Panc1 (cell line): ENCODE measurements at regions not wholly inside any gene's neighbourhood (a gene's known extent, or its start where the extent isn't known, plus 50 kb on each side); places are given as distances from the start of the nearest gene placed in this dataset.

Experiments used
- ATAC-seq: fragments of 200-7000 bp; cut with Tn5 transposase; 2 replicates; pipeline ENCODE4 v1.9.1; 2020; ENCODE audit warnings: mild to moderate bottlenecking, moderate library complexity
- BruUV-seq: library from RNA; stranded (reverse); fragments of 400-500 nt; replicated peaks from 2 replicates; lab custom pipeline; 2021; lab: Mats Ljungman, UMichigan
- CTCF ChIA-PET: fragments of 300-600 bp; sonication (Branson Sonifier 250); formaldehyde crosslinking; loops from one replicate; lab custom pipeline; 2022; ENCODE audit warnings: antibody characterized with exemption; lab: Charles Lee
- POLR2A ChIA-PET: fragments of 300-600 bp; sonication (Branson Sonifier 250); formaldehyde crosslinking; loops from one replicate; lab custom pipeline; 2022; ENCODE audit warnings: antibody characterized with exemption; lab: Charles Lee
- DNase-seq: peaks from one replicate; pipeline ENCODE4 v3.0.0-alpha.2; 2010; ENCODE audit warnings: low read depth, low spot score
- H3K27ac ChIP-seq: 2 replicates; pipeline ENCODE4 v1.5.1; 2011; ENCODE audit warnings: mild to moderate bottlenecking, low read length, inconsistent platforms
- H3K27me3 ChIP-seq: fragments of 200-500 bp; sonication (Bioruptor generic); 2 replicates; pipeline ENCODE4 v1.6.0; 2014; ENCODE audit warnings: low read length, inconsistent platforms; ENCODE audit not compliant: control insufficient read depth, insufficient read depth
- H3K36me3 ChIP-seq: fragments of 200-500 bp; sonication (Bioruptor generic); 2 replicates; pipeline ENCODE4 v1.5.1; 2014; ENCODE audit warnings: inconsistent platforms, mild to moderate bottlenecking, low read length, moderate library complexity; ENCODE audit not compliant: control insufficient read depth, insufficient read depth
- H3K4me1 ChIP-seq: 2 replicates; pipeline ENCODE4 v1.5.1; 2011; ENCODE audit warnings: inconsistent platforms, mild to moderate bottlenecking, low read length, moderate library complexity; ENCODE audit not compliant: control insufficient read depth, insufficient read depth
- H3K4me3 ChIP-seq, 2 experiments: 2 replicates each; pipeline ENCODE4 v1.5.1; 2011 to 2012; ENCODE audit warnings: low read depth in 2 of 2, low read length in 2 of 2, mild to moderate bottlenecking in 2 of 2, inconsistent platforms in 1 of 2, moderate library complexity in 1 of 2
- H3K9me3 ChIP-seq: fragments of 200-500 bp; sonication (Bioruptor generic); 2 replicates; pipeline ENCODE4 v1.5.1; 2014; ENCODE audit warnings: low read depth, mild to moderate bottlenecking, inconsistent platforms, low read length, moderate library complexity; ENCODE audit not compliant: control insufficient read depth, insufficient read depth
- POLR2AphosphoS5 ChIP-seq: IDR thresholded peaks from 2 replicates; pipeline ENCODE4 v1.6.1; 2012; ENCODE audit warnings: mild to moderate bottlenecking, low read depth, low read length, moderate library complexity
- SIN3A ChIP-seq: IDR thresholded peaks from 2 replicates; pipeline ENCODE4 v1.6.1; 2012; ENCODE audit warnings: low read depth, mild to moderate bottlenecking, low read length, moderate library complexity, borderline replicate concordance; ENCODE audit not compliant: insufficient read depth
- TCF7L2 ChIP-seq: IDR thresholded peaks from 2 replicates; pipeline ENCODE4 v1.6.1; 2011; ENCODE audit warnings: mild to moderate bottlenecking, low read depth, low read length, inconsistent platforms
- in situ Hi-C: cut with HindIII; loops from 2 replicates; pipeline ENCODE4 v1.10.0; 2016; ENCODE audit warnings: low sequenced_read_pairs, low pct_unique_long_range_greater_than_20kb
- intact Hi-C: fragments of 100-400 bp; cut with micrococcal nuclease; formaldehyde crosslinking; loops from one replicate; pipeline ENCODE4 v1.10.0; 2022; ENCODE audit not compliant: unreplicated experiment
- TF ChIP-seq, protein P1 (sequence below): fragments of 450-650 bp; IDR thresholded peaks from 2 replicates; pipeline ENCODE4 v1.5.1; 2017; ENCODE audit warnings: mild to moderate bottlenecking
- TF ChIP-seq, protein P2 (sequence below), 2 experiments: IDR thresholded peaks; 2 replicates each; pipeline ENCODE4 v1.6.1; 2011 to 2012; ENCODE audit warnings: low read depth in 2 of 2, control low read depth in 1 of 2, low read length in 1 of 2, mild to moderate bottlenecking in 1 of 2, moderate library complexity in 1 of 2; ENCODE audit not compliant: insufficient read depth in 1 of 2

DNA sequence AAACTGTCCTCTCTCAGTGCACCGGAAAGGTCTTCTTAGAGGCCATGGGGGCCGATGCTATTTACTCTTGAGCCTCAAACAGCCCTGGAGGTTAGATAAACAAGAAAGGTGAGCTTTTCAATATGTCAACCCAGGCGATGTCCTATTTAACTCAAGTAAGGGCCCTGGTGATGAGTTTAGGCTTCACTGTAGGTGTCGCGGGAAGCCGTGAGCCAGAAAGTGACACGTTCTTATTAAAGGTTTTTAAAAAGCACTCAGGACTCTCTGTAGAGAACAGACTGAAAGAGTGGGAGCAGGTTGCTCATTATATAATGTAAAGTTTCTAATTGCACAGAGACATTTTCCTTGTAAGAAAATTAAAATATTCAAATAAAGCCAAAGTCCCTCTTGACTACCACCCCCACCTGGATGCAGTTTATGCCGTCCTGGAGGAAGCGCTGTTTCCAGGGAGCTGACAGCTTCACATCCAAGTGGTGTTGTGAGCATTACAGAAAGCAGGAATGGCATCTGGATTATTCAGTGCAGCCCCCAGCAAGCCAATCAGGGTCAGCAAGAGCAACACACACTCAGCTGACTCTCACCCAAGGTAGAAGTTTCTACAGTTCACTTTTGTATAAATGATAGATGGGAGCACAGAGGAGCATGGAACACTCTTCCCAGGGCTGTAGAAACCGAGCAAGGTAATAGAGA lies 280.3 kb downstream of the DRD1 start:
- intact Hi-C loops (no loop called here), in situ Hi-C loops (no loop called here)
- no peak overlapping the region for H3K4me3 ChIP-seq
- TF ChIP-seq SIN3A = no peak
- no peak for TF ChIP-seq POLR2AphosphoS5
- TF ChIP-seq, protein P1, sequence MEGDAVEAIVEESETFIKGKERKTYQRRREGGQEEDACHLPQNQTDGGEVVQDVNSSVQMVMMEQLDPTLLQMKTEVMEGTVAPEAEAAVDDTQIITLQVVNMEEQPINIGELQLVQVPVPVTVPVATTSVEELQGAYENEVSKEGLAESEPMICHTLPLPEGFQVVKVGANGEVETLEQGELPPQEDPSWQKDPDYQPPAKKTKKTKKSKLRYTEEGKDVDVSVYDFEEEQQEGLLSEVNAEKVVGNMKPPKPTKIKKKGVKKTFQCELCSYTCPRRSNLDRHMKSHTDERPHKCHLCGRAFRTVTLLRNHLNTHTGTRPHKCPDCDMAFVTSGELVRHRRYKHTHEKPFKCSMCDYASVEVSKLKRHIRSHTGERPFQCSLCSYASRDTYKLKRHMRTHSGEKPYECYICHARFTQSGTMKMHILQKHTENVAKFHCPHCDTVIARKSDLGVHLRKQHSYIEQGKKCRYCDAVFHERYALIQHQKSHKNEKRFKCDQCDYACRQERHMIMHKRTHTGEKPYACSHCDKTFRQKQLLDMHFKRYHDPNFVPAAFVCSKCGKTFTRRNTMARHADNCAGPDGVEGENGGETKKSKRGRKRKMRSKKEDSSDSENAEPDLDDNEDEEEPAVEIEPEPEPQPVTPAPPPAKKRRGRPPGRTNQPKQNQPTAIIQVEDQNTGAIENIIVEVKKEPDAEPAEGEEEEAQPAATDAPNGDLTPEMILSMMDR = no peak
- TF ChIP-seq, protein P2, sequence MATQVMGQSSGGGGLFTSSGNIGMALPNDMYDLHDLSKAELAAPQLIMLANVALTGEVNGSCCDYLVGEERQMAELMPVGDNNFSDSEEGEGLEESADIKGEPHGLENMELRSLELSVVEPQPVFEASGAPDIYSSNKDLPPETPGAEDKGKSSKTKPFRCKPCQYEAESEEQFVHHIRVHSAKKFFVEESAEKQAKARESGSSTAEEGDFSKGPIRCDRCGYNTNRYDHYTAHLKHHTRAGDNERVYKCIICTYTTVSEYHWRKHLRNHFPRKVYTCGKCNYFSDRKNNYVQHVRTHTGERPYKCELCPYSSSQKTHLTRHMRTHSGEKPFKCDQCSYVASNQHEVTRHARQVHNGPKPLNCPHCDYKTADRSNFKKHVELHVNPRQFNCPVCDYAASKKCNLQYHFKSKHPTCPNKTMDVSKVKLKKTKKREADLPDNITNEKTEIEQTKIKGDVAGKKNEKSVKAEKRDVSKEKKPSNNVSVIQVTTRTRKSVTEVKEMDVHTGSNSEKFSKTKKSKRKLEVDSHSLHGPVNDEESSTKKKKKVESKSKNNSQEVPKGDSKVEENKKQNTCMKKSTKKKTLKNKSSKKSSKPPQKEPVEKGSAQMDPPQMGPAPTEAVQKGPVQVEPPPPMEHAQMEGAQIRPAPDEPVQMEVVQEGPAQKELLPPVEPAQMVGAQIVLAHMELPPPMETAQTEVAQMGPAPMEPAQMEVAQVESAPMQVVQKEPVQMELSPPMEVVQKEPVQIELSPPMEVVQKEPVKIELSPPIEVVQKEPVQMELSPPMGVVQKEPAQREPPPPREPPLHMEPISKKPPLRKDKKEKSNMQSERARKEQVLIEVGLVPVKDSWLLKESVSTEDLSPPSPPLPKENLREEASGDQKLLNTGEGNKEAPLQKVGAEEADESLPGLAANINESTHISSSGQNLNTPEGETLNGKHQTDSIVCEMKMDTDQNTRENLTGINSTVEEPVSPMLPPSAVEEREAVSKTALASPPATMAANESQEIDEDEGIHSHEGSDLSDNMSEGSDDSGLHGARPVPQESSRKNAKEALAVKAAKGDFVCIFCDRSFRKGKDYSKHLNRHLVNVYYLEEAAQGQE (IDR thresholded peaks at IDR 0.05; ENCODE audit: insufficient read depth in 1 of 2, low read depth in 2 of 2, low read length in 1 of 2) = no peak
- no peak for TF ChIP-seq TCF7L2
- H3K9me3 ChIP-seq = no peaks in the 10 kb centered on the region
- H3K27ac ChIP-seq = no peak overlapping the region
- H3K27me3 ChIP-seq = peaks cover 2% of the 10 kb centered on the region
- CTCF ChIA-PET = no interaction called here
- no peak for ATAC-seq
- H3K36me3 ChIP-seq = no peaks in the 10 kb centered on the region
- H3K4me1 ChIP-seq = no peaks in the 10 kb centered on the region
- no peak for DNase-seq
- POLR2A ChIA-PET = no interaction called here
- BruUV-seq = no TSS peak

DNA sequence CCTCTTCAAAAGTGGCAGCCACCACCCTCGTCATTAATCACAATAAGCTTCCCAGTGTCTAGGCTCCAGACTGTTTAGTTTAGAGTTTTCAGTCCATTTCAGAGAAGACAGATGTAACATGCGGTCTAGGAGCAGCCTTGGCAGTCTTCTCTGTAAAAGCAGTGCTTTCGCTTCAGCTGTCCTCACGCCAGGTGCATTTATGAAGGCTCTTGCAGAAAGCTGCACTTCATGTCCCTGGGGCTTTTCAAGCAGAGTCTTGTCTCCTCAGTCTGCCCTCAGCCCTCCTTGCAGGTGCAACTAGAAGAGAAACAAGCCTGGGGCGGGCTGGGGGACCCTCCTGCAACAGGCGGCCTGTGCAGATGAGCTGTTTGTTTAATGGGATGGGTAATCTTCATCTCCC lies 281.9 kb downstream of the DRD1 start:
- in situ Hi-C loops = no loop called here
- H3K27me3 ChIP-seq = peaks cover 5% of the 10 kb centered on the region
- no peaks in the 10 kb centered on the region for H3K36me3 ChIP-seq
- no TSS peak for BruUV-seq
- CTCF ChIA-PET = no interaction called here
- H3K4me3 ChIP-seq = no peak overlapping the region
- TF ChIP-seq, protein P1 = no peak
- no peak for TF ChIP-seq POLR2AphosphoS5
- TF ChIP-seq TCF7L2 = no peak
- TF ChIP-seq SIN3A = no peak
- TF ChIP-seq, protein P2 (IDR thresholded peaks at IDR 0.05; ENCODE audit: insufficient read depth in 1 of 2, low read depth in 2 of 2, low read length in 1 of 2) = no peak
- H3K4me1 ChIP-seq = no peaks in the 10 kb centered on the region
- no peak overlapping the region for H3K27ac ChIP-seq
- intact Hi-C loops = no loop called here
- DNase-seq (no peak), ATAC-seq (no peak)
- no peaks in the 10 kb centered on the region for H3K9me3 ChIP-seq
- POLR2A ChIA-PET = no interaction called here
